Omental fat pad (tissue), 3 donors: ENCODE measurements at regions not wholly inside any gene's neighbourhood (a gene's known extent, or its start where the extent isn't known, plus 50 kb on each side); places are given as distances from the start of the nearest gene placed in this dataset.

Source experiments
- ATAC-seq: fragments of 150-250 bp; one replicate; pipeline ENCODE4 v1.9.1; 2016; ENCODE audit warnings: mild to moderate bottlenecking, moderate library complexity; ENCODE audit not compliant: low FRiP score
- DNase-seq: peaks from one replicate; pipeline ENCODE4 v3.0.0-alpha.2; 2019; ENCODE audit warnings: low spot score
- CTCF ChIP-seq, 3 donors: fragments of 450-650 bp; IDR thresholded peaks; one replicate each; pipeline ENCODE4 v1.5.1; 2016 to 2017; ENCODE audit warnings: antibody characterized with exemption in 3 of 3, mild to moderate bottlenecking in 3 of 3, moderate library complexity in 2 of 3

- ATAC-seq, result no peak
- DNase-seq, result no peak
- no peak for TF ChIP-seq CTCF (IDR thresholded peaks at IDR 0.05)
Measured at GRCh38 chr2:8511868-8512612, 169.8 kb upstream of the ID2 start.

GRCh38 chr2:8513601-8514273 lies 168.1 kb upstream of the ID2 start:
- no peak for TF ChIP-seq CTCF (IDR thresholded peaks at IDR 0.05)
- no peak for DNase-seq
- ATAC-seq, result no peak

- no peak for ATAC-seq
- DNase-seq, result no peak
- no peak for TF ChIP-seq CTCF (IDR thresholded peaks at IDR 0.05)
Measured at GRCh38 chr2:8514274-8514662, 167.6 kb upstream of the ID2 start.

- no peak for TF ChIP-seq CTCF (IDR thresholded peaks at IDR 0.05)
- no peak for DNase-seq
Measured at GRCh38 chr2:8514796-8515758, 166.8 kb upstream of the ID2 start.

GRCh38 chr2:8515864-8516533 lies 165.9 kb upstream of the ID2 start:
- ATAC-seq (no peak), DNase-seq (no peak)
- TF ChIP-seq CTCF (IDR thresholded peaks at IDR 0.05), result no peak

More at GRCh38 chr2:8514796-8515758, 166.8 kb upstream of the ID2 start:
- no peak for ATAC-seq

- DNase-seq (no peak), ATAC-seq (no peak)
- TF ChIP-seq CTCF (IDR thresholded peaks at IDR 0.05), result no peak
Measured at GRCh38 chr2:8517850-8518498, 163.9 kb upstream of the ID2 start.
